ENCODE measurements at regions not wholly inside any gene's neighbourhood (a gene's known extent, or its start where the extent isn't known, plus 50 kb on each side); places are given as distances from the start of the nearest gene placed in this dataset.

Small RNA genes in the stretch of these regions (small RNA-seq; reads per million reads assigned to genes)
- 0 reads per million in 2 experiments for gene AC096577.2
- 0 reads per million in 2 experiments for gene RNU6-351P

Measured in SK-N-DZ (cell line).